Glutamatergic neuron (in vitro differentiated cells): ENCODE measurements at regions not wholly inside any gene's neighbourhood (a gene's known extent, or its start where the extent isn't known, plus 50 kb on each side); places are given as distances from the start of the nearest gene placed in this dataset.
"Not testable (repeated sequence)": the region's sequence is repeated elsewhere in the genome, so short reads cannot be mapped to it uniquely, and the experiment has no call there.

Experiments used
- DNase-seq: peaks from one replicate; pipeline ENCODE4 v3.0.0; 2022
- H3K27ac Mint-ChIP-seq: one replicate; pipeline ENCODE4 v1.8.0; 2020; ENCODE audit warnings: mild to moderate bottlenecking, mixed read lengths, inconsistent platforms; ENCODE audit not compliant: unreplicated experiment
- H3K27me3 Mint-ChIP-seq: one replicate; pipeline ENCODE4 v1.8.0; 2020; ENCODE audit warnings: mild to moderate bottlenecking, moderate library complexity, mixed read lengths, inconsistent platforms; ENCODE audit not compliant: unreplicated experiment
- H3K36me3 Mint-ChIP-seq: one replicate; pipeline ENCODE4 v1.8.0; 2020; ENCODE audit warnings: mild to moderate bottlenecking, mixed read lengths, inconsistent platforms; ENCODE audit not compliant: unreplicated experiment
- H3K4me1 Mint-ChIP-seq: one replicate; pipeline ENCODE4 v1.8.0; 2020; ENCODE audit warnings: mild to moderate bottlenecking, low read depth, mixed read lengths, inconsistent platforms; ENCODE audit not compliant: unreplicated experiment
- H3K4me3 Mint-ChIP-seq: one replicate; pipeline ENCODE4 v1.8.0; 2020; ENCODE audit warnings: mild to moderate bottlenecking, mixed read lengths, inconsistent platforms; ENCODE audit not compliant: unreplicated experiment
- H3K9me3 Mint-ChIP-seq: one replicate; pipeline ENCODE4 v1.8.0; 2020; ENCODE audit warnings: mild to moderate bottlenecking, moderate library complexity, mixed read lengths, inconsistent platforms; ENCODE audit not compliant: unreplicated experiment
- TF ChIP-seq, protein P1 (sequence below): fragments of 200-600 bp; sonication (generic); IDR thresholded peaks from one replicate; pipeline ENCODE4 v1.5.0; 2021; ENCODE audit not compliant: partially characterized antibody, unreplicated experiment

DNA sequence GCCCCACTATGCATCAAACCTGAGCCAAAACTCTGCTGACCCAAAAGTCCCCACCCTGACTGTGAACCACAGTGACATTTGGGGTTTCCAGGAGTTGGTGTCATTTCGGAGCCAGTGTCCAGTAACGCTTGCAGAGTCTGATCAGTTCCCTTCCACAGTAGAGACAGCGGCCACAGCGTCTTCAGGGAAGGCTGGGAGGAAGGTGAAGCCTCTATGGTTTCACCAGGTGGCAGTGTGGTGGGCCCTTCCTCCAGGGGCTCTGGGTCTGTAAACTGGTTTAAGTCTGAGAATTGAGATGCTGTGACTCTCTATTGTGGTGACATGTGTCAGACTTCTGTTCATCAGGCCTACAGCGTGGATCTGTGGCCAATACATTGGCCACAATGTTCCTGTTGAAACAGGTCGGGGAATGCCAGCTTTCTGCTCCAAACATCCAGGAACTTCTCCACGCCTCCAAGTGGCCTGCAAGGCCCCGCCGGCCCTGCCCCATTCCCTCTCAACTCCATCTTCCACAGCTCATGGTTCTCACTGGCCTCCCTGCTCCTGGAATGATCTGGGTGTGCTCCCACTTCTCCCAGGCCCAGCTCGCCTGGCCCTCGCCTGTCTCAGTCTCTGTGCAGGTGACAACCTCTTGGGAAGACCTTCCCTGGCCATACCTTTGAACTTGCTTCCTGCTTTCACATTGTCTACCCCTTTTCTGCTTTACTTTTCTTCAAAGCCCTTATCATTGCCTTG lies 124.5 kb upstream of the FAM20C start:
- no peak overlapping the region for H3K27ac Mint-ChIP-seq
- peaks cover 46% of the 10 kb centered on the region for H3K4me1 Mint-ChIP-seq
- DNase-seq, result no peak
- peaks cover 5% of the 10 kb centered on the region for H3K36me3 Mint-ChIP-seq
- peak overlapping the region; percentile 58 for H3K4me3 Mint-ChIP-seq
- peaks cover 7% of the 10 kb centered on the region for H3K27me3 Mint-ChIP-seq
- H3K9me3 Mint-ChIP-seq, result peaks cover 2% of the 10 kb centered on the region
- TF ChIP-seq, protein P1, sequence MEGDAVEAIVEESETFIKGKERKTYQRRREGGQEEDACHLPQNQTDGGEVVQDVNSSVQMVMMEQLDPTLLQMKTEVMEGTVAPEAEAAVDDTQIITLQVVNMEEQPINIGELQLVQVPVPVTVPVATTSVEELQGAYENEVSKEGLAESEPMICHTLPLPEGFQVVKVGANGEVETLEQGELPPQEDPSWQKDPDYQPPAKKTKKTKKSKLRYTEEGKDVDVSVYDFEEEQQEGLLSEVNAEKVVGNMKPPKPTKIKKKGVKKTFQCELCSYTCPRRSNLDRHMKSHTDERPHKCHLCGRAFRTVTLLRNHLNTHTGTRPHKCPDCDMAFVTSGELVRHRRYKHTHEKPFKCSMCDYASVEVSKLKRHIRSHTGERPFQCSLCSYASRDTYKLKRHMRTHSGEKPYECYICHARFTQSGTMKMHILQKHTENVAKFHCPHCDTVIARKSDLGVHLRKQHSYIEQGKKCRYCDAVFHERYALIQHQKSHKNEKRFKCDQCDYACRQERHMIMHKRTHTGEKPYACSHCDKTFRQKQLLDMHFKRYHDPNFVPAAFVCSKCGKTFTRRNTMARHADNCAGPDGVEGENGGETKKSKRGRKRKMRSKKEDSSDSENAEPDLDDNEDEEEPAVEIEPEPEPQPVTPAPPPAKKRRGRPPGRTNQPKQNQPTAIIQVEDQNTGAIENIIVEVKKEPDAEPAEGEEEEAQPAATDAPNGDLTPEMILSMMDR, result no peak

DNA sequence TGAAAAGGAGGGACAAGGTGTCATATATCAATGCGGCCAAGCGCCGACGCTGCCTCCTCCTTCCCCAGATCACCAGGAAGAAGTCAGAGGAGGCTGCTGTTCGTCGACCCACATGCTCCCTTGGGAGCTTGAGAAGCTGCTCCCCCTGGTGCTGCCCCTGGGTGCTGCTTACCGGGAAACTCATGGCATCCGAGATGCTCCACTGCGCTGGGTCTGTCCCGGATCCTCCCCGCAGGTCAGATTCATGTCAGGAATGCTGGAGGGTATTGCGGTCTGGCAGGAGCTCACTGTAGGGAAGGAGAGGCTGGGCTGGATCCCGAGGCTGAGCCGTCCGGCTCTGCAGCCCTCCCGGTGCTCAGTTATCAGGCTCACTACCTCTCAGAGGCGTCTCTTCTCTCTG lies 123.7 kb upstream of the FAM20C start:
- H3K9me3 Mint-ChIP-seq, result peaks cover 2% of the 10 kb centered on the region
- H3K36me3 Mint-ChIP-seq, result peaks cover 5% of the 10 kb centered on the region
- DNase-seq, result no peak
- H3K4me1 Mint-ChIP-seq, result peaks cover 40% of the 10 kb centered on the region
- peak overlapping the region; percentile 58 for H3K4me3 Mint-ChIP-seq
- no peak overlapping the region for H3K27ac Mint-ChIP-seq
- TF ChIP-seq, protein P1, result no peak
- peaks cover 7% of the 10 kb centered on the region for H3K27me3 Mint-ChIP-seq

DNA sequence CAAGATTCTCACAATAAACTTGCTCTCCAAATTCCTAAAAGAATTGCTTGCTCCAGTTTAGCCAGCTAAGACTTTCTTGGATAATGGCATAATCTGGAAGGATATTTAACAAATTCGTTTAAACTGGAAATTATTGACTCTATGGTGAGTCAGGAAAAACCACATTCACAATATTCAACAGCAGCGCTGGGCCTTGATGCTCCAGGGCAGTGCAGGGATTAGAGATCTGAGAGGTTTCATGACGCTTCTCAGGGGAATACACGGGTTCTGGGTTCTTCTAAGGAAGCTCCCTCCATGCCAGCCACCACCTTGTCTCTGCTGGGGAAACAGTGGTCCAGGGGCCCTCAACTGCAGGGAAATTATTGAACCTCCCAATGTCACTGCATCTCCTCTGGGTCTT lies 123.3 kb upstream of the FAM20C start:
- not testable (repeated sequence) for H3K27me3 Mint-ChIP-seq

DNA sequence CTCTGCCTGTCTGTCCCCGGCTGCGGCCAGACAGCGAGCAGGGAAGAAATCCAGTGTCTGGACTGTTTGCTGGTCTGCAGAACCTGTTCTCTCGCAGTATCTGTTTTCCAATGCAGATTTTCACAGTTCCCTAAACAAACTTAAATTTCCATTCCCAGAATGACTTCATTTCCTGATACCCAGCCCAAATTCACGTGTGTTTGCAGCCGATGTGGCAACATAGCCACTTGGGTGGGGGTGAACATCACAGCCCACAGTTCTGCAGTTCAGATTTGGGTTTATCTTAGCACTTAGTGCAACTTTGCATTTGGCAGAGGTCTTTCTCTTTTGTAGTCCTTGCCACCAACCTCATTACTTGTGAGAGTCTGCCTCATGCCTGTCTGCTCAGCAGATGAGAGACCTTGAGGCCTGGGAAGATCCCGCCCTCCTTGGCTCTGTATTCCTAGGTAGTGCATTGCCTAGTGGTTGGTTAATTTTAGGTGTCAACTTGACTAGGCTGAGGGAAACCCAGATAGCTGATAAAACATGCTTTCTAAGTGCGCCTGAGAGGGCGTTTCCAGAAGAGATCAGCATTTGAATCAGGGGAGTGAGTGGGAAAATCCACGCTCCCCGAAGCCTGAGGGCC lies 122.8 kb upstream of the FAM20C start:
- H3K4me3 Mint-ChIP-seq, H3K27me3 Mint-ChIP-seq, H3K9me3 Mint-ChIP-seq, H3K36me3 Mint-ChIP-seq, H3K27ac Mint-ChIP-seq, DNase-seq: not testable (repeated sequence)
- peaks cover 32% of the 10 kb centered on the region for H3K4me1 Mint-ChIP-seq

More for the DNA sequence above, 123.3 kb upstream of the FAM20C start:
- H3K27ac Mint-ChIP-seq, H3K36me3 Mint-ChIP-seq, H3K4me3 Mint-ChIP-seq, H3K9me3 Mint-ChIP-seq, DNase-seq: not testable (repeated sequence)
- H3K4me1 Mint-ChIP-seq, result peaks cover 36% of the 10 kb centered on the region

DNA sequence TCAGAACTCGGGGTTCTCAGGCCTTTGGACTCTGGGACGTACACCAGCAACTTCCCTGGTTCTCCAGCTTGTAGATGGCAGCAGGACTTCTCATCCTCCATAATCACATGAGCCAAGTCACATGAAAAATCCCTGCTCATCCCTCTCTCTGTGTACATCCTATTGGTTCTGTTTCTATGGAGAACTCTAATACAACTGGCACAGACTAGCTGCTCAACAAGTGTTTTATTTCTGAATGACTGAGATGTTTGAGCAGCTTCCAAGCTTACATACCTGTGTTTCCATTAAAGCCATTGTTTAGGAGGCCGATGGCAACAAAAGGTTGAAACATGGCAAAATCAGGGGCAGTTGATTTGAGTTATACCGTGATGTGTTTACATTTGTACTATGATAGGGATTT lies 122.2 kb upstream of the FAM20C start:
- not testable (repeated sequence) for H3K36me3 Mint-ChIP-seq, H3K27me3 Mint-ChIP-seq, DNase-seq, H3K9me3 Mint-ChIP-seq, H3K27ac Mint-ChIP-seq, H3K4me3 Mint-ChIP-seq
- H3K4me1 Mint-ChIP-seq, result peaks cover 26% of the 10 kb centered on the region

DNA sequence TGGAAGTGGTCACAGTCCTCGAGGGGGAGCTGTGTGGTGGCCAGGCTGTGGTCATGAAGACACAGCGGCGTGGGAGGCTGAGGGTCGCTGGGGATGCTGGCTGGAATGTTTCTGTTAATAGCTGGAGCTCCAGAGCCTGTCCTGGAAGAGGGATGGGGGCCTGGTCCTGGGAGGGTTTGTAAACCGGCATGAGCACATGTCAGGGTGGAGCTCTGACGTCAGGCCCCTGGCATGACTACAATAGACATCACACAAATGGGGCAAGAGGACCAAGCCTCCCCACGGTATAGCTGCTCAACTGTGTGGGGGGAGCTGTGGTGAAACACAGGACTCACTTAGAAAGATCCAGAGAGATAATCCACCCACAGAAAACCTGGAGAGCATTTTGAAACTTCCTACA lies 121.4 kb upstream of the FAM20C start:
- H3K27me3 Mint-ChIP-seq, H3K9me3 Mint-ChIP-seq: not testable (repeated sequence)

DNA sequence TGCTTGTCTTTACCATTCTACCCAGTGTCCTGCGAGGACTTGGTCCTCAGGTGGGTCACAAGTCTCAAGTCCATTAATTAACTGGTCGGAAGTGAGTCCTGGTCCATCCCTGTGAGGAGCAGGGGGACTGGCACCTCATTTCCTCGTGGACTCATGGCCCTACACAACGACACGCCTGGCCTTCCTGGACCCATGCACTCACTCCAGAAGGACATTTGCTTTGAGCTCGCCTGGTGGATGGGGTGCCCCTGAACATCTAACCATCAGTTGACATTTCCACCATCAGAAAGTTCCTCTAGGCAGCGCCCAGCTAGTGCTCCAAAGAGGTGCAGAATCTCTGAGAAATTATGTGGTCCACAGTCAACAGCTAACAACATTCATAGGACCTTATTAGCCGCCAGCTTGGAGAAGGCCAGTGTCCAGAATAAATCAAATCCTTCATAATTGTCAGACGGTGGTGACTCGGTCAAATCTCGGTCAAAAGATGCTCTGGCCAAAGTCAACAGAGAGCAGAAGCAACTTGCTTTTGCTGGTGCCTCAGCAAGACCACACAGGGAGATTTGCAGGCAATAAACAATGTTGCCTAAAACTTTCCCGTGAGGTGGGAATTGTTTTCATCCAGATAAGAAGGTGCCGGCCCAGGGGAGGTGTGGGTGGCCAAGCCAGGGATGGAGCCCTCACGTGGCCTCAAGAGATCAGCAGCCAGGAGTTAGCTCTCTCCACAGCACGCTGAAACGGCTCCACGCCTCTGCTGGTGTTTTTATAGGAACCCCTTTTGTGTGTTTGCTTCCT lies 119.9 kb upstream of the FAM20C start:
- DNase-seq, result not testable (repeated sequence)

More for the DNA sequence above, 121.4 kb upstream of the FAM20C start:
- peaks cover 18% of the 10 kb centered on the region for H3K4me1 Mint-ChIP-seq
- not testable (repeated sequence) for DNase-seq, H3K27ac Mint-ChIP-seq, H3K36me3 Mint-ChIP-seq, H3K4me3 Mint-ChIP-seq

DNA sequence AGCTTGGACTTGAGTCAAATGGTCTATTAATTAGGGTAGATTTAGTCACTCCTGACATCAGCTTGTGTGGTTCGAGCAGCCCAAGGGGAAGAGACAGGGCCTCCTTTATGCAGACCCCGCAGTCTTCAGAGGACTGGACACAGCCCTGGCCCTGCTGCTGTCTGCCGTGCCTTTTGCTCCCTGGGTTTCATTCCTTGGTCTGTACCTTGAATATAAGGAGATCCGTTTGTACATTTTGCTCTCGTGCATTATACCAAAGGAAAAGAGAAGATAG lies 119.4 kb upstream of the FAM20C start:
- not testable (repeated sequence) for H3K4me1 Mint-ChIP-seq, DNase-seq, H3K4me3 Mint-ChIP-seq, H3K9me3 Mint-ChIP-seq, H3K27ac Mint-ChIP-seq, H3K27me3 Mint-ChIP-seq, H3K36me3 Mint-ChIP-seq

More for the DNA sequence above, 119.9 kb upstream of the FAM20C start:
- not testable (repeated sequence) for H3K4me3 Mint-ChIP-seq, H3K27ac Mint-ChIP-seq, H3K27me3 Mint-ChIP-seq, H3K36me3 Mint-ChIP-seq, H3K4me1 Mint-ChIP-seq, H3K9me3 Mint-ChIP-seq

DNA sequence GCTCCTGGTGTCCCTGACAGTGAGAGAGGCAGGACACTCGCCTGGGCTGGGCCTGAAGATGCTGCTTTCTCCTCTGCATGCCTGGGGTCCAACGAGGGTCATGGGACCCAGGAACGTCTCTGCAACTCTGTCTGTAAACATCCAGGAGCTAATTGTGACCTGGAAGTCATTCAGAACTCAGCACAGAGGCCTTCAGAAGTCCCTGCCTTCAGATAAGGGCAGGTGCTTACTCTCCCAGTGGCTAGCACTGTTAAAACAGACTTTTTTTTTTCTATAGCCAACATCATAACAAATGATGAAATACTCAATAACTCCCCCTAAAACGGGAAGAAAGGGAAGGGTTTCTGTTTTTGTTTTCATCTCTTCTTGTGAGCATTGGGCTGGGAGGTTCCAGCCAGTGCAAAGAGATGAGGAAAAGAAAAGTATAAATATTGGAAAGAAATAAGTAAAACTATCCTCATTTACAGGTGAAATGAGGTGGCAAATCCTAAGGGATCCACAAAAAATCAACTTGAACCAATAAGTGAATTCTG lies 118.3 kb upstream of the FAM20C start:
- not testable (repeated sequence) for DNase-seq, H3K27ac Mint-ChIP-seq, H3K36me3 Mint-ChIP-seq, H3K27me3 Mint-ChIP-seq, H3K4me3 Mint-ChIP-seq, H3K4me1 Mint-ChIP-seq, H3K9me3 Mint-ChIP-seq

DNA sequence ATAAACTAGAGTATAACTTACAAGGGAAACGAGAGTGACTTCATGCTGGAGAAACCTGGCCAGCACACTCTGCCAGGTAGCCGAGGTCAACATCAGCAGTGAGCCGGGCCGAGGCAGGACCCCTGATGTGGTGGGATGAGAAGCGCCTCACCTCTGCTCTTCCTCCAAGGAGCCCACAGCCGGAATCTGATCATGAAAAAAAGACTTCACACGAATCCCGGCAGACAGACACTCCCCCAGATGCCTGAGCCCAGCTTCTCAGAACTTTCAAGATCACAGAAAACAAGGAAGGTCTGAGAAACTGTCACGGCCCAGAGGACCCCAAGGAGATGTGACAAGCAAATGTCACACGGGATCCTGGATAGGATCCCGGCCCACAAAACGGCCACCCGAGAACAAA lies 116.9 kb upstream of the FAM20C start:
- not testable (repeated sequence) for H3K36me3 Mint-ChIP-seq, H3K4me3 Mint-ChIP-seq, DNase-seq, H3K4me1 Mint-ChIP-seq, H3K27ac Mint-ChIP-seq, H3K27me3 Mint-ChIP-seq, H3K9me3 Mint-ChIP-seq
